GM18502 (cell line): ENCODE measurements at regions not wholly inside any gene's neighbourhood (a gene's known extent, or its start where the extent isn't known, plus 50 kb on each side); places are given as distances from the start of the nearest gene placed in this dataset.

Source experiments
- ATAC-seq: cut with Tn5 transposase; IDR thresholded peaks from one replicate; pipeline ENCODE4 v1.9.1; 2021; ENCODE audit warnings: mild to moderate bottlenecking; ENCODE audit not compliant: unreplicated experiment, poor library complexity

- no peak for ATAC-seq
Observed at GRCh38 chr16:85266857-85267256, 154.6 kb upstream of the CIBAR2 start.

- no peak for ATAC-seq
Observed at GRCh38 chr16:85267414-85267945, 155.2 kb upstream of the CIBAR2 start.

- no peak for ATAC-seq
Observed at GRCh38 chr16:85269165-85269564, 156.9 kb upstream of the CIBAR2 start.

- ATAC-seq: no peak
Observed at GRCh38 chr16:85270374-85270773, 158.1 kb upstream of the CIBAR2 start.

- no peak for ATAC-seq
Observed at GRCh38 chr16:85271198-85271597, 158.9 kb upstream of the CIBAR2 start.

- no peak for ATAC-seq
Observed at GRCh38 chr16:85273293-85273692, 161.0 kb upstream of the CIBAR2 start.

- no peak for ATAC-seq
Observed at GRCh38 chr16:85274501-85274900, 162.2 kb upstream of the CIBAR2 start.

GRCh38 chr16:85274924-85275323 is 162.7 kb upstream of the CIBAR2 start:
- no peak for ATAC-seq

- ATAC-seq: no peak
Observed at GRCh38 chr16:85275533-85276249, 163.4 kb upstream of the CIBAR2 start.

GRCh38 chr16:85276258-85276657 is 164.0 kb upstream of the CIBAR2 start:
- ATAC-seq: no peak

- no peak for ATAC-seq
Observed at GRCh38 chr16:85276721-85277120, 164.4 kb upstream of the CIBAR2 start.

GRCh38 chr16:85278839-85279238 is 166.6 kb upstream of the CIBAR2 start:
- ATAC-seq: no peak

GRCh38 chr16:85279402-85279801 is 167.1 kb upstream of the CIBAR2 start:
- no peak for ATAC-seq

GRCh38 chr16:85279825-85280545 is 167.7 kb upstream of the CIBAR2 start:
- ATAC-seq: no peak

GRCh38 chr16:85281181-85281580 is 168.9 kb upstream of the CIBAR2 start:
- ATAC-seq: no peak

GRCh38 chr16:85282842-85283241 is 170.6 kb upstream of the CIBAR2 start:
- no peak for ATAC-seq

- no peak for ATAC-seq
Observed at GRCh38 chr16:85283305-85284050, 171.2 kb upstream of the CIBAR2 start.

GRCh38 chr16:85284141-85284817 is 172.0 kb upstream of the CIBAR2 start:
- ATAC-seq: no peak

GRCh38 chr16:85285681-85286065 is 173.4 kb upstream of the CIBAR2 start:
- no peak for ATAC-seq

GRCh38 chr16:85286066-85286831 is 174.0 kb upstream of the CIBAR2 start:
- no peak for ATAC-seq
